VCaP (cell line): ENCODE measurements at regions not wholly inside any gene's neighbourhood (a gene's known extent, or its start where the extent isn't known, plus 50 kb on each side); places are given as distances from the start of the nearest gene placed in this dataset.

ENCODE experiments used
- H3K27ac ChIP-seq: fragments of 450-650 bp; 2 replicates; pipeline ENCODE4 v1.5.1; 2017
- TF ChIP-seq, protein P1 (sequence below): fragments of 450-650 bp; conservative IDR thresholded peaks from 2 replicates; pipeline ENCODE4 v1.5.1; 2017; ENCODE audit warnings: mild to moderate bottlenecking, moderate library complexity

DNA sequence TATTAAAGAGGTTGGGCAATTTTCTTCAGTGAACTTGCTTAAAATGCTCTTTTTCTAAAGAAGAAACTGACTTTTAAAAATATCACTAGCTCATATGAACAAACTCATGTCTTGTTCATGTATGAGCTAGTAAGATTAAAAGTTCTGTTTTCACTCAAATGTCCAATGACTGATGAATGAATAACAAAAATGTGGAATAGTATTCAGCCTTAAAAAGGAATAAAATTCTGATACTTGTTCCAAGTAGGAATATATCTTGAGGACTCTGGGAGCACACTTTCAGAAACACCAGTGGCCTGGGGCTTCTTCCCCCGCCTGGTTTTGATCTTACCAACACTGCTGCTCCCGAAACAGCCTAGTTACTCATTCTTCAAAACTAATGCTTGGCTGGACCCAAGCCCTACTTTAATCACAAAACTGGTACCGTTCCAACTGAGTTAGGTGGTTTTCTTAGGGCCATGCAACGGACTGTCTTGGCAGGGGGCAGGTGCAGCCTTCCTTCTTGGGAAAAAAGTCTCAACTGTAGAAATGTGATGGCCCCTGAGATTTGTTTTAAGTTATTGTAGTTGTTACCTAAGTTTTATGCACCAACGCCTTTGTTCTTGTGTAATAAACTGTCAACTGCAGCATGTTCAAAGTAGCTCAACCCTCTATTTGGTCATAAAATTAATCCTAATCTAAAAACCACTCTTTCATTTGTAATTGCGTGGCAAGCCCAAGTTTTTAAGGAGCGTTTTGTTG is 116.0 kb downstream of the ETS2 start:
- TF ChIP-seq, protein P1, sequence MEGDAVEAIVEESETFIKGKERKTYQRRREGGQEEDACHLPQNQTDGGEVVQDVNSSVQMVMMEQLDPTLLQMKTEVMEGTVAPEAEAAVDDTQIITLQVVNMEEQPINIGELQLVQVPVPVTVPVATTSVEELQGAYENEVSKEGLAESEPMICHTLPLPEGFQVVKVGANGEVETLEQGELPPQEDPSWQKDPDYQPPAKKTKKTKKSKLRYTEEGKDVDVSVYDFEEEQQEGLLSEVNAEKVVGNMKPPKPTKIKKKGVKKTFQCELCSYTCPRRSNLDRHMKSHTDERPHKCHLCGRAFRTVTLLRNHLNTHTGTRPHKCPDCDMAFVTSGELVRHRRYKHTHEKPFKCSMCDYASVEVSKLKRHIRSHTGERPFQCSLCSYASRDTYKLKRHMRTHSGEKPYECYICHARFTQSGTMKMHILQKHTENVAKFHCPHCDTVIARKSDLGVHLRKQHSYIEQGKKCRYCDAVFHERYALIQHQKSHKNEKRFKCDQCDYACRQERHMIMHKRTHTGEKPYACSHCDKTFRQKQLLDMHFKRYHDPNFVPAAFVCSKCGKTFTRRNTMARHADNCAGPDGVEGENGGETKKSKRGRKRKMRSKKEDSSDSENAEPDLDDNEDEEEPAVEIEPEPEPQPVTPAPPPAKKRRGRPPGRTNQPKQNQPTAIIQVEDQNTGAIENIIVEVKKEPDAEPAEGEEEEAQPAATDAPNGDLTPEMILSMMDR: no peak
- H3K27ac ChIP-seq: no peak overlapping the region

DNA sequence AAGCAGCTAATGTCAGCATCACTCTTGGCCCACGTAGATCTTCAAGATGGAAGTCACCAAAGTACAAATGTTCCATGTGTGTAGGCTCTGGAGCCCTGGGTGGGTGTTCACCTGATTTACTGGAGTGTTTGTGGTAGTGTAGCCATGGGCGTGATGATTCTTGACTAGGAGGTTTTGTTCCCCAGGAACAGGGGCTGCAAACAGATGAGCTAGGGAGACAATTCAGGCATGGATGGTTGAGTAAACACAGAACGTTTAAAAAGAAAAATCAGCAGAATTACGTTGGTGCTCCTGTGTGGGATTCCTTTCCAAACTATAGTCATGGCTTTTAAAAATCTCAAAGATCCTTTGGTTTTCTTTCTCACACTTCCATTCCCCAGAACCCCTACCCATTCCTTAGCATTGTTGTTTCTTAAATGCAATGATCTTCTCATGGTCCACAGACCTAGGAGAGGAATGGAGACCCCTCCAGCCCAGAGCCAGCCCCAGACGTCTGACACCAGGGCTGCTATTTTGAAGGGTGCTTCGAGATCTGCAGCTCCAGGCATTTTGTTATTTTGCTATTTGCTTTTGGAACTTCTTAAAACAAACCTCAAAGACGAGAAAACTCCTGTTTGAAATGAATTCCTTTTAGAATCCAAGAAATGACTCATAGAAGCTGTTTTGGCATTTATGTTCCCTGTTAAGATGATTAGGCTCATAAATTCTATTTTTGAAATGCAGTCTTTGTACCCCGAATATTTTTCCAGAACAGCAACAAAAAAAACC is 115.1 kb downstream of the ETS2 start:
- TF ChIP-seq, protein P1: no peak
- no peak overlapping the region for H3K27ac ChIP-seq

DNA sequence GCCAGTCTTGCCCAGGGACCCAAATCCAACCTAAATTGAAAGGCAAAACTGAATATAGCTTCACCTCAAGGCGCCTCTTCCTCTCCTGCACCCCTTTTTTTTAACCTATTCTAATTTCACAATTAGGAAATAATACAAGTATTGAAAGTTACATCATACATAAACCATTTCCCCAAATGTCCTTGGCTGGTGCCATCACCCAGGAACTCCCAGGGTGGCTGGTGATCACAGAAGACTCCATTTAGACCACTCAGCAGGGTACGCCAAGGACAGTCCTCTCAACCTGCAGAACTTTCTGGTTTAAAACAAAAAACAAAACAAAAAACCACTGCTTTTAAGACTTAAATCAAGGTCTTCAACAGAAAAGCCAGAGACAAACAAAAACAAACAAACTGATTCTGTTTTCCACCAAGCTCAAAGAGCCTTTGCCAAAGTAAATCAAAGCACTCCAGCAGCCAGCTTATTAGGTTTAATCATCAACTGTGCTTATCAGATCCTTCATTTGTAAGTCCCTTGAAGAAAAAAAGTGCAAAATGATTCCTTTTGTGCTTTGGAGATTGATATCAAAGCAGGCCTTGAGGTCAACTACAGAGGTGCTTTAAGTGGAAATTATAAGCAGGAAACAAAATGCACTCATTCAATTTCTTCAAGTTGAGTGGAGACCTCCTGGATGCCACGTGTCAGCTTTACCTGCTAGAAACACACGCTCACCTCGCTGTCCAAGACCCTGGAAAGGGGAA is 113.0 kb downstream of the ETS2 start:
- H3K27ac ChIP-seq: no peak overlapping the region; the same call in 1 of the 2 replicates
- TF ChIP-seq, protein P1: no peak

DNA sequence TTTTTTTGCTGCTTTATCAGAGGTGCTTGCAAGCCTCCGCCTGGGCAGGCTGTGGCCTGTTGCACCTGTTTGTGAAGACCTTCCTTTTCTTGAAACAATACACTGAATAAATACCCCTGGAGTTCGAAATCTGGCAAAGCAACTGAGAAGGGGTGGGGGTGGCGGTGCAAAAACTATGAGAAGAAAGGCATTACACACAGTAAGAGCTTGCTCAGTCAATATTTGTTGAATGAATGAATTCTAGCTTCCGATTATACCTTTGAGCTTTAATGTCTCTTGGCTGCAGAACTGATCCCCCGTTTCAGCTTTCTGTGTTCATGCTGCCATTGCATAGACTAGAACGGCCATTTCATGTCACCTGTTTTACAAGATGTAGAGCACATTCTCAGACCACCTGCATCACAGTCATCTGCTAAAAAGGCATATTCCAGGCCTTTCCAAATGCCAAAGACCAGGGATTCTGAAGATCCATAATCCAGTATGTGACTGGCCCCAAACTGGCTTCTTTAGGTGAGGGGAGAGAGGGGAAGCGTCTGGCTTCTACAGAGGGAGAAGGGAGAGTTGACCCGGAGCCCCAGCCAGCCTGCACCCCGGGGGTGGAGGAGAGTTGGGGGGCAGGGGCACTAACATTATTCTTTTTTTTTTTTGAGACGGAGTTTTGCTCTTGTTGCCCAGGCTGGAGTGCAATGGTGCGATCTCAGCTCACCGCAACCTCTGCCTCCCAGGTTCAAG is 111.5 kb downstream of the ETS2 start:
- TF ChIP-seq, protein P1: no peak
- peak overlapping the region; percentile 42 for H3K27ac ChIP-seq

DNA sequence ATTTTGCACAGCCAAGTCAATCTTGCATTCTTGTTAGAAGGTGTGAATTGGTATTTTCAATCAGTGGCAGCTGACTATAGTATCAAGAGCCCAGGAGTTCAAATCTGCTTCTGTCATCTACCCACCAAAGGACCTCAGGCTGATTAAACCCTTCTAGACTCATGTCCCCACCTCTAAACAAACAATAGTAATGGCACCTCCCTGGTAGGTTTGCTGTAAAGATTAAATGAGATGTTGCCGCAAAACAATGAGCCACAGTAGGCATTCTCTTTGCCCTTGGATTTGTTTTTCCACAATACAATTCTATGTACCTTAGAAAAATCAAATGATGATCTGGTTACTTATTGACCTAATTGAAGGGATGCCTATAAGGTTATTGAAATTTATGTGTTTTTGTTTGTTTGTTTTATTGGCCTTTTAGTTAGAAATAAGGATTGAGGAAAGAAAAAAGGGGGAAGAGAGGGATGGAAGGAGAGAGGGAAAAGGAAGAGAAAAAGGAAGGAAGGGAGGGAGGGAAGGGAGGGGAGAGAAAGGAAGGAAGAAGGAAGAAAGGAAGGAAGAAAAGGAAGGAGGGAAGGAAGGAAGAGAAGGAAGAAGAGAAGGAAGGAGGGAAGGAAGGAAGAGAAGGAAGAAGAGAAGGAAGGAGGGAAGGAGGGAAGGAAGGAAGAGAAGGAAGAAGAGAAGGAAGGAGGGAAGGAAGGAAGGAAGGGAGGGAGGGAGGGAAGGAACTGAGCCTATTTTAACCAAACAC is 110.7 kb downstream of the ETS2 start:
- TF ChIP-seq, protein P1: no peak
- peak overlapping the region; percentile 42 for H3K27ac ChIP-seq

DNA sequence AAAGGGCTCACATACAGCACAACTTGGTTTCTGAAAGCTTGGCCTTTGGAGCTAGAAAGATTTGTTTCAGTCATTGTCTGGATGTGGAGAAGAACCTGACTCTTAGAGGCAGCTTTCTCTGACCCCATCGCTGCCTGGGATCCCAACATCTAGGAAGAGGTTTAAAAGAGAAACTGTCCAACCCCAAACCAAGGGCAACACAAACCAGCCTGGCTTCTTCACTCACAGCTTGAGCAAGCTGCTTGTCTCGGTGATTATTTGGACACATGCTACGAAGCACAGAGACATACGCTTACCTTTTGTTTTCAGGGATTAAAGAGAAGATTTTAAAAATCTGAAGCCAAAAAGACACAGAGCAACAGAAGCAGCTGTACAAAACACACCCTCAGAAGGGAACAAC is 109.8 kb downstream of the ETS2 start:
- TF ChIP-seq, protein P1: no peak
- H3K27ac ChIP-seq: no peak overlapping the region
